HG03439 (cell line): ENCODE measurements at regions not wholly inside any gene's neighbourhood (a gene's known extent, or its start where the extent isn't known, plus 50 kb on each side); places are given as distances from the start of the nearest gene placed in this dataset.

Source experiments
- ATAC-seq: cut with Tn5 transposase; IDR thresholded peaks from one replicate; pipeline ENCODE4 v1.9.1; 2021; ENCODE audit warnings: mild to moderate bottlenecking, moderate library complexity; ENCODE audit not compliant: unreplicated experiment

- no peak for ATAC-seq
Observed at GRCh38 chr10:78759456-78760120, 309.2 kb upstream of the ZMIZ1 start.

- ATAC-seq: no peak
Observed at GRCh38 chr10:78760463-78761310, 308.1 kb upstream of the ZMIZ1 start.

GRCh38 chr10:78761311-78761781 is 307.4 kb upstream of the ZMIZ1 start:
- ATAC-seq: no peak

- ATAC-seq: no peak
Observed at GRCh38 chr10:78762086-78762630, 306.6 kb upstream of the ZMIZ1 start.

GRCh38 chr10:78763234-78763633 is 305.5 kb upstream of the ZMIZ1 start:
- ATAC-seq: no peak

- ATAC-seq: no peak
Observed at GRCh38 chr10:78763651-78764395, 304.9 kb upstream of the ZMIZ1 start.

GRCh38 chr10:78764436-78764835 is 304.3 kb upstream of the ZMIZ1 start:
- no peak for ATAC-seq

GRCh38 chr10:78764846-78765430 is 303.8 kb upstream of the ZMIZ1 start:
- ATAC-seq: no peak

- ATAC-seq: no peak
Observed at GRCh38 chr10:78765726-78766335, 302.9 kb upstream of the ZMIZ1 start.

- ATAC-seq: no peak
Observed at GRCh38 chr10:78766603-78767002, 302.2 kb upstream of the ZMIZ1 start.

GRCh38 chr10:78768041-78768835 is 300.5 kb upstream of the ZMIZ1 start:
- ATAC-seq: no peak

- no peak for ATAC-seq
Observed at GRCh38 chr10:78768876-78769275, 299.9 kb upstream of the ZMIZ1 start.

GRCh38 chr10:78769526-78769925 is 299.2 kb upstream of the ZMIZ1 start:
- no peak for ATAC-seq

GRCh38 chr10:78770167-78771090 is 298.3 kb upstream of the ZMIZ1 start:
- ATAC-seq: no peak

GRCh38 chr10:78771260-78771659 is 297.5 kb upstream of the ZMIZ1 start:
- no peak for ATAC-seq

- ATAC-seq: no peak
Observed at GRCh38 chr10:78771808-78772455, 296.8 kb upstream of the ZMIZ1 start.

- no peak for ATAC-seq
Observed at GRCh38 chr10:78772486-78772885, 296.3 kb upstream of the ZMIZ1 start.

GRCh38 chr10:78772986-78773530 is 295.7 kb upstream of the ZMIZ1 start:
- no peak for ATAC-seq
